ENCODE measurements at regions not wholly inside any gene's neighbourhood (a gene's known extent, or its start where the extent isn't known, plus 50 kb on each side); places are given as distances from the start of the nearest gene placed in this dataset.

- Histone ChIP-seq H3K36me3 (ENCODE audit: control insufficient read depth, insufficient read depth, low read length) (no peaks in the 10 kb centered on the region), H3K27ac (ENCODE audit: insufficient read depth, low read length, poor library complexity, severe bottlenecking) (no peak overlapping the region)
- no peak for DNase-seq
Observed at GRCh38 chr5:102554082-102554481, 55.3 kb upstream of the SLCO6A1 start.

GRCh38 chr5:102554728-102555127 lies 55.9 kb upstream of the SLCO6A1 start:
- DNase-seq = no peak
- Histone ChIP-seq H3K27me3 (replicated peaks; ENCODE audit: control insufficient read depth, insufficient read depth, low read length, poor library complexity, severe bottlenecking) (no peaks in the 10 kb centered on the region), H3K4me3 (ENCODE audit: insufficient read depth, low read depth, low read length, poor library complexity, severe bottlenecking) (no peak overlapping the region), H3K36me3 (ENCODE audit: control insufficient read depth, insufficient read depth, low read length) (no peaks in the 10 kb centered on the region), H3K27ac (ENCODE audit: insufficient read depth, low read length, poor library complexity, severe bottlenecking) (no peak overlapping the region), H3K4me1 (ENCODE audit: control insufficient read depth, insufficient read depth, low read length, poor library complexity, severe bottlenecking) (no peaks in the 10 kb centered on the region), H3K9me3 (ENCODE audit: control insufficient read depth, low read length) (no peaks in the 10 kb centered on the region)

More at GRCh38 chr5:102554082-102554481, 55.3 kb upstream of the SLCO6A1 start:
- H3K4me3 ChIP-seq (ENCODE audit: insufficient read depth, low read depth, low read length, poor library complexity, severe bottlenecking) = no peak overlapping the region
- no peaks in the 10 kb centered on the region for H3K27me3 ChIP-seq (replicated peaks; ENCODE audit: control insufficient read depth, insufficient read depth, low read length, poor library complexity, severe bottlenecking)
- H3K9me3 ChIP-seq (ENCODE audit: control insufficient read depth, low read length) = no peaks in the 10 kb centered on the region
- H3K4me1 ChIP-seq (ENCODE audit: control insufficient read depth, insufficient read depth, low read length, poor library complexity, severe bottlenecking) = no peaks in the 10 kb centered on the region

GRCh38 chr5:102561894-102562760 lies 63.3 kb upstream of the SLCO6A1 start:
- no peaks in the 10 kb centered on the region for H3K27me3 ChIP-seq (replicated peaks; ENCODE audit: control insufficient read depth, insufficient read depth, low read length, poor library complexity, severe bottlenecking)
- DNase-seq = no peak
- H3K27ac ChIP-seq (ENCODE audit: insufficient read depth, low read length, poor library complexity, severe bottlenecking) = no peak overlapping the region

GRCh38 chr5:102570747-102571146 lies 71.9 kb upstream of the SLCO6A1 start:
- no peaks in the 10 kb centered on the region for H3K36me3 ChIP-seq (ENCODE audit: control insufficient read depth, insufficient read depth, low read length)
- no peak overlapping the region for H3K27ac ChIP-seq (ENCODE audit: insufficient read depth, low read length, poor library complexity, severe bottlenecking)
- no peaks in the 10 kb centered on the region for H3K9me3 ChIP-seq (ENCODE audit: control insufficient read depth, low read length)
- peaks cover 3% of the 10 kb centered on the region for H3K27me3 ChIP-seq (replicated peaks; ENCODE audit: control insufficient read depth, insufficient read depth, low read length, poor library complexity, severe bottlenecking)
- H3K4me1 ChIP-seq (ENCODE audit: control insufficient read depth, insufficient read depth, low read length, poor library complexity, severe bottlenecking) = no peaks in the 10 kb centered on the region
- no peak for DNase-seq
- no peak overlapping the region for H3K4me3 ChIP-seq (ENCODE audit: insufficient read depth, low read depth, low read length, poor library complexity, severe bottlenecking)

More at GRCh38 chr5:102561894-102562760, 63.3 kb upstream of the SLCO6A1 start:
- H3K4me1 ChIP-seq (ENCODE audit: control insufficient read depth, insufficient read depth, low read length, poor library complexity, severe bottlenecking) = no peaks in the 10 kb centered on the region
- H3K9me3 ChIP-seq (ENCODE audit: control insufficient read depth, low read length) = no peaks in the 10 kb centered on the region
- H3K4me3 ChIP-seq (ENCODE audit: insufficient read depth, low read depth, low read length, poor library complexity, severe bottlenecking) = no peak overlapping the region
- H3K36me3 ChIP-seq (ENCODE audit: control insufficient read depth, insufficient read depth, low read length) = no peaks in the 10 kb centered on the region

- no peaks in the 10 kb centered on the region for H3K27me3 ChIP-seq (replicated peaks; ENCODE audit: control insufficient read depth, insufficient read depth, low read length, poor library complexity, severe bottlenecking)
- H3K36me3 ChIP-seq (ENCODE audit: control insufficient read depth, insufficient read depth, low read length) = no peaks in the 10 kb centered on the region
- no peaks in the 10 kb centered on the region for H3K4me1 ChIP-seq (ENCODE audit: control insufficient read depth, insufficient read depth, low read length, poor library complexity, severe bottlenecking)
- no peaks in the 10 kb centered on the region for H3K9me3 ChIP-seq (ENCODE audit: control insufficient read depth, low read length)
- DNase-seq = no peak
- H3K27ac ChIP-seq (ENCODE audit: insufficient read depth, low read length, poor library complexity, severe bottlenecking) = no peak overlapping the region
- H3K4me3 ChIP-seq (ENCODE audit: insufficient read depth, low read depth, low read length, poor library complexity, severe bottlenecking) = no peak overlapping the region
Observed at GRCh38 chr5:102578362-102578761, 79.6 kb upstream of the SLCO6A1 start.

GRCh38 chr5:102579379-102579778 lies 80.6 kb upstream of the SLCO6A1 start:
- H3K27me3 ChIP-seq (replicated peaks; ENCODE audit: control insufficient read depth, insufficient read depth, low read length, poor library complexity, severe bottlenecking) = no peaks in the 10 kb centered on the region

GRCh38 chr5:102581011-102581410 lies 82.2 kb upstream of the SLCO6A1 start:
- H3K4me1 ChIP-seq (ENCODE audit: control insufficient read depth, insufficient read depth, low read length, poor library complexity, severe bottlenecking) = no peaks in the 10 kb centered on the region
- no peak overlapping the region for H3K4me3 ChIP-seq (ENCODE audit: insufficient read depth, low read depth, low read length, poor library complexity, severe bottlenecking)
- H3K9me3 ChIP-seq (ENCODE audit: control insufficient read depth, low read length) = no peaks in the 10 kb centered on the region
- no peaks in the 10 kb centered on the region for H3K36me3 ChIP-seq (ENCODE audit: control insufficient read depth, insufficient read depth, low read length)
- H3K27me3 ChIP-seq (replicated peaks; ENCODE audit: control insufficient read depth, insufficient read depth, low read length, poor library complexity, severe bottlenecking) = no peaks in the 10 kb centered on the region
- H3K27ac ChIP-seq (ENCODE audit: insufficient read depth, low read length, poor library complexity, severe bottlenecking) = no peak overlapping the region
- no peak for DNase-seq

More at GRCh38 chr5:102579379-102579778, 80.6 kb upstream of the SLCO6A1 start:
- no peak overlapping the region for H3K27ac ChIP-seq (ENCODE audit: insufficient read depth, low read length, poor library complexity, severe bottlenecking)
- no peak for DNase-seq
- no peak overlapping the region for H3K4me3 ChIP-seq (ENCODE audit: insufficient read depth, low read depth, low read length, poor library complexity, severe bottlenecking)
- no peaks in the 10 kb centered on the region for H3K4me1 ChIP-seq (ENCODE audit: control insufficient read depth, insufficient read depth, low read length, poor library complexity, severe bottlenecking)
- no peaks in the 10 kb centered on the region for H3K36me3 ChIP-seq (ENCODE audit: control insufficient read depth, insufficient read depth, low read length)
- no peaks in the 10 kb centered on the region for H3K9me3 ChIP-seq (ENCODE audit: control insufficient read depth, low read length)

GRCh38 chr5:102582696-102583095 lies 83.9 kb upstream of the SLCO6A1 start:
- H3K36me3 ChIP-seq (ENCODE audit: control insufficient read depth, insufficient read depth, low read length) = no peaks in the 10 kb centered on the region
- H3K9me3 ChIP-seq (ENCODE audit: control insufficient read depth, low read length) = no peaks in the 10 kb centered on the region
- H3K4me3 ChIP-seq (ENCODE audit: insufficient read depth, low read depth, low read length, poor library complexity, severe bottlenecking) = no peak overlapping the region
- no peaks in the 10 kb centered on the region for H3K27me3 ChIP-seq (replicated peaks; ENCODE audit: control insufficient read depth, insufficient read depth, low read length, poor library complexity, severe bottlenecking)
- no peaks in the 10 kb centered on the region for H3K4me1 ChIP-seq (ENCODE audit: control insufficient read depth, insufficient read depth, low read length, poor library complexity, severe bottlenecking)
- no peak for DNase-seq
- no peak overlapping the region for H3K27ac ChIP-seq (ENCODE audit: insufficient read depth, low read length, poor library complexity, severe bottlenecking)

- H3K4me1 ChIP-seq (ENCODE audit: control insufficient read depth, insufficient read depth, low read length, poor library complexity, severe bottlenecking) = no peaks in the 10 kb centered on the region
- H3K4me3 ChIP-seq (ENCODE audit: insufficient read depth, low read depth, low read length, poor library complexity, severe bottlenecking) = no peak overlapping the region
- H3K27me3 ChIP-seq (replicated peaks; ENCODE audit: control insufficient read depth, insufficient read depth, low read length, poor library complexity, severe bottlenecking) = no peaks in the 10 kb centered on the region
- H3K36me3 ChIP-seq (ENCODE audit: control insufficient read depth, insufficient read depth, low read length) = no peaks in the 10 kb centered on the region
- DNase-seq = no peak
- H3K27ac ChIP-seq (ENCODE audit: insufficient read depth, low read length, poor library complexity, severe bottlenecking) = no peak overlapping the region
- H3K9me3 ChIP-seq (ENCODE audit: control insufficient read depth, low read length) = no peaks in the 10 kb centered on the region
Observed at GRCh38 chr5:102583276-102584124, 84.7 kb upstream of the SLCO6A1 start.

GRCh38 chr5:102589661-102590060 lies 90.9 kb upstream of the SLCO6A1 start:
- H3K36me3 ChIP-seq (ENCODE audit: control insufficient read depth, insufficient read depth, low read length) = no peaks in the 10 kb centered on the region
- no peak overlapping the region for H3K4me3 ChIP-seq (ENCODE audit: insufficient read depth, low read depth, low read length, poor library complexity, severe bottlenecking)
- H3K4me1 ChIP-seq (ENCODE audit: control insufficient read depth, insufficient read depth, low read length, poor library complexity, severe bottlenecking) = no peaks in the 10 kb centered on the region
- no peaks in the 10 kb centered on the region for H3K27me3 ChIP-seq (replicated peaks; ENCODE audit: control insufficient read depth, insufficient read depth, low read length, poor library complexity, severe bottlenecking)
- H3K27ac ChIP-seq (ENCODE audit: insufficient read depth, low read length, poor library complexity, severe bottlenecking) = no peak overlapping the region
- no peaks in the 10 kb centered on the region for H3K9me3 ChIP-seq (ENCODE audit: control insufficient read depth, low read length)
- DNase-seq = no peak

Data from effector memory CD4-positive, alpha-beta T cell (primary cell).